Peyer's patch (tissue), 4 donors: ENCODE measurements at regions not wholly inside any gene's neighbourhood (a gene's known extent, or its start where the extent isn't known, plus 50 kb on each side); places are given as distances from the start of the nearest gene placed in this dataset.

Source experiments
- DNase-seq, 3 donors: peaks; one replicate each; pipeline ENCODE4 v3.0.0-alpha.2; 2017 to 2019
- H3K27ac ChIP-seq, 4 donors: fragments of 200-600 bp; sonication (generic); one replicate each; pipeline ENCODE4 v1.5.1; 2016 to 2019
- H3K27me3 ChIP-seq, 2 donors: fragments of 200-600 bp; sonication (generic); one replicate each; pipeline ENCODE4 v1.5.1; 2019
- H3K36me3 ChIP-seq, 3 donors: fragments of 200-600 bp; sonication (generic); one replicate each; pipeline ENCODE4 v1.5.1; 2016 to 2019
- H3K4me1 ChIP-seq, 4 donors: fragments of 200-600 bp; sonication (generic); one replicate each; pipeline ENCODE4 v1.5.1; 2016 to 2019
- H3K4me3 ChIP-seq, 4 donors: fragments of 200-600 bp; sonication (generic); 1 replicate in 3 of 4; 2 replicates in 1 of 4; pipeline ENCODE4 v1.5.1; 2016 to 2019; ENCODE audit warnings: mild to moderate bottlenecking in 1 of 4
- H3K9me3 ChIP-seq, 4 donors: fragments of 200-600 bp; sonication (generic); one replicate each; pipeline ENCODE4 v1.5.1; 2016 to 2019; ENCODE audit warnings: mild to moderate bottlenecking in 1 of 4
- CTCF ChIP-seq, 6 experiments: fragments of 450-650 bp in 4 of 6; fragments of 200-600 bp in 2 of 6; sonication (generic) in 1 of 6; IDR thresholded peaks; one replicate each; pipeline ENCODE4 v1.5.1; 2017 to 2019; ENCODE audit warnings: antibody characterized with exemption in 6 of 6, mild to moderate bottlenecking in 3 of 6, moderate library complexity in 1 of 6
- POLR2A ChIP-seq, 2 donors: fragments of 450-650 bp; IDR thresholded peaks; one replicate each; pipeline ENCODE4 v1.5.1; 2017; ENCODE audit warnings: antibody characterized with exemption in 2 of 2, mild to moderate bottlenecking in 2 of 2, moderate library complexity in 2 of 2

GRCh38 chr6:167437888-167438484 lies 113.1 kb downstream of the TTLL2 start:
- Histone ChIP-seq H3K4me1 (no peaks in the 10 kb centered on the region), H3K4me3 (no peak overlapping the region), H3K9me3 (no peaks in the 10 kb centered on the region), H3K36me3 (no peaks in the 10 kb centered on the region), H3K27ac (no peak overlapping the region), H3K27me3 (no peaks in the 10 kb centered on the region)
- no peak for DNase-seq
- TF ChIP-seq POLR2A (IDR thresholded peaks at IDR 0.05) (no peak), CTCF (IDR thresholded peaks at IDR 0.05) (no peak)

- Histone ChIP-seq H3K9me3 (no peaks in the 10 kb centered on the region), H3K4me1 (no peaks in the 10 kb centered on the region), H3K36me3 (no peaks in the 10 kb centered on the region), H3K4me3 (no peak overlapping the region), H3K27ac (no peak overlapping the region), H3K27me3 (no peaks in the 10 kb centered on the region)
- TF ChIP-seq POLR2A (IDR thresholded peaks at IDR 0.05), result no peak
- no peak for DNase-seq
Observed at GRCh38 chr6:167441715-167442206, 116.9 kb downstream of the TTLL2 start.

- H3K36me3 ChIP-seq, result no peaks in the 10 kb centered on the region
- no peaks in the 10 kb centered on the region for H3K27me3 ChIP-seq
- TF ChIP-seq CTCF (IDR thresholded peaks at IDR 0.05) (no peak), POLR2A (IDR thresholded peaks at IDR 0.05) (no peak)
- no peak for DNase-seq
- no peaks in the 10 kb centered on the region for H3K9me3 ChIP-seq
- H3K4me1 ChIP-seq, result no peaks in the 10 kb centered on the region
- H3K27ac ChIP-seq, result no peak overlapping the region
- H3K4me3 ChIP-seq, result no peak overlapping the region
Observed at GRCh38 chr6:167442245-167442644, 117.4 kb downstream of the TTLL2 start.

GRCh38 chr6:167442796-167443680 lies 118.2 kb downstream of the TTLL2 start:
- Histone ChIP-seq H3K4me3 (no peak overlapping the region), H3K4me1 (no peaks in the 10 kb centered on the region), H3K9me3 (no peaks in the 10 kb centered on the region), H3K27me3 (no peaks in the 10 kb centered on the region), H3K36me3 (no peaks in the 10 kb centered on the region), H3K27ac (no peak overlapping the region)
- TF ChIP-seq CTCF (IDR thresholded peaks at IDR 0.05) (no peak), POLR2A (IDR thresholded peaks at IDR 0.05) (no peak)
- no peak for DNase-seq

- H3K36me3 ChIP-seq, result no peaks in the 10 kb centered on the region
- H3K4me3 ChIP-seq, result no peak overlapping the region
- TF ChIP-seq POLR2A (IDR thresholded peaks at IDR 0.05), result no peak
- TF ChIP-seq CTCF (IDR thresholded peaks at IDR 0.05), result no peak
- H3K9me3 ChIP-seq, result no peaks in the 10 kb centered on the region
- H3K27ac ChIP-seq, result no peak overlapping the region
- no peaks in the 10 kb centered on the region for H3K27me3 ChIP-seq
- no peak for DNase-seq
- H3K4me1 ChIP-seq, result peaks cover 0 to 9% (median 0%) of the 10 kb centered on the region in 4 donors
Observed at GRCh38 chr6:167444602-167445346, 119.9 kb downstream of the TTLL2 start.
